ENCODE measurements at regions not wholly inside any gene's neighbourhood (a gene's known extent, or its start where the extent isn't known, plus 50 kb on each side); places are given as distances from the start of the nearest gene placed in this dataset.

DNA sequence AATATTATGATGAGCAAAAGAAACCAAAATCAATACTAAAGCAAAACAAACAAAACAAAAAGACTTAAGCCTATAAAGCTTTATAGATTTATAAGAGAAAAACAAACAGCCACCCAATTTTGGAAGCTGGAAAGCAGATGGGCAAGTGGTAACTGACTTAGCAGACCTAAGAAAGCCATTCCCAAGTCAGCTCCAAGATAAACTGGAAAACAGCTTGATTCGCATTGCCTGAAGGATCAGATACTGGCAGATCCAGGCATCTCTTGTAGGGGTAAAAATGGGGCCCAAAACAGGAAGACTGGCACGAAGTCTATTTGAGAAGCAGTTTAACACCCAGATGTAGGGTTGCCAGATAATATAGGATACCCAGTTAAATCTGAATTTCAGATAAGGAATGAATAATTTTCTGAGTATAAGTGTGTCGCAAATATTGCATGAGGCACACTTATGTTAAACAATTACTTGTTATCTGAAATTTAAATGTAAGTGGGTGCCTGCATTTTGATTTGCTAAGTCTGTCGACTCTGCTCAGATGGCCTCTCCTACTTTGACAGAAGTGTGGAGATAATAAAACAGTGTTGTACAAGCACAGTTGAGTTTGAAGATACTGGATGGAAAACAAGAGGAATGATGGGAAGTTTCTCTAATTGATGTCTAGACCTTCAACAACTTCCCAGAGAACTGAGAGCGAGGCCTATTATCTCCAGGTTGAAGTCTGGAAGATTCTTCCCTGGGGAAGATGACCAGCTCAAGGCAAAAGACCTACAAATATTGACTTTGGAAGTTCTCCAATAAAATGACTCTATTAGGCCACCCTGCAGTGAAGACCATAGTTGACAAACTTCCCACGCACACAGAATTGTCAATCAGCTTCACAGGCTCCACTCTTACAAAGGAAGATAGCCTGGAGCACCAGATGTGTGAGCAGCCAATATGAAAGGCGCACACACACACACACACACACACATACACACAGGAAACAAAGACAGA, 113.4 kb downstream of the FAM50B start:
- Histone ChIP-seq H3K14ac (replicated peaks; ENCODE audit: low read depth, low read length) (no peak overlapping the region), H4K91ac (ENCODE audit: insufficient read depth, low read depth, low read length) (no peak overlapping the region), H3K4me3 (ENCODE audit: insufficient read depth, low read depth, low read length) (no peak overlapping the region), H3K4ac (ENCODE audit: low read depth, low read length) (no peak overlapping the region), H3K4me2 (ENCODE audit: low read depth, low read length) (no peak overlapping the region), H4K5ac (ENCODE audit: low read depth, low read length) (no peak overlapping the region), H3K79me1 (ENCODE audit: low read depth in 1 of 2, low read length in 2 of 2) (no peaks in the 10 kb centered on the region), H2AK5ac (ENCODE audit: low read depth, low read length) (no peak overlapping the region), H3K18ac (ENCODE audit: low read depth, low read length) (no peak overlapping the region; the same call in 1 of the 2 replicates), H3K9me1 (ENCODE audit: insufficient read depth, low read length) (peaks cover 7% of the 10 kb centered on the region; the same call in 1 of the 2 replicates), H3K9me3 (ENCODE audit: control insufficient read depth, insufficient read depth, low read length) (no peaks in the 10 kb centered on the region), H3K27me3 (ENCODE audit: control insufficient read depth, insufficient read depth, low read length) (no peaks in the 10 kb centered on the region; the same call in 1 of the 2 replicates), H4K8ac (ENCODE audit: low read depth in 2 of 2, low read length in 2 of 2) (no peak overlapping the region), H2BK120ac (ENCODE audit: low read depth, low read length) (no peak overlapping the region), H4K20me1 (ENCODE audit: insufficient read depth, low read length) (no peaks in the 10 kb centered on the region), H3K27ac (ENCODE audit: insufficient read depth, low read length) (no peak overlapping the region), H3K9ac (ENCODE audit: low read depth, low read length) (no peak overlapping the region), H2BK5ac (ENCODE audit: low read depth, low read length, poor library complexity, severe bottlenecking) (no peak overlapping the region), H3K23ac (ENCODE audit: low read depth, low read length) (no peak overlapping the region), H3K56ac (ENCODE audit: extremely low read depth, insufficient read depth, low read length) (no peak overlapping the region), H3K36me3 (ENCODE audit: control insufficient read depth, insufficient read depth, low read length) (no peaks in the 10 kb centered on the region), H3K4me1 (ENCODE audit: control insufficient read depth, insufficient read depth, low read length) (peaks cover 2% of the 10 kb centered on the region; the same call in 1 of the 2 replicates), H2BK15ac (ENCODE audit: low read depth, low read length) (no peak overlapping the region), H2BK20ac (ENCODE audit: low read depth, low read length) (no peak overlapping the region), H2AK9ac (replicated peaks; ENCODE audit: low read depth, low read length, poor library complexity) (no peak overlapping the region), H2AFZ (replicated peaks; ENCODE audit: low read length, poor library complexity) (no peak overlapping the region)
- ATAC-seq (ENCODE audit: low read depth): no peak
- dilution Hi-C loops (cut with HindIII; ENCODE audit: low sequenced_read_pairs, unreplicated experiment) (no loop called here), in situ Hi-C loops (cut with MboI; ENCODE audit: low sequenced_read_pairs) (no loop called here), intact Hi-C loops (cut with micrococcal nuclease) (no loop called here)
- TF ChIP-seq SMC3 (IDR thresholded peaks at IDR 0.05; ENCODE audit: low read depth, low read length): no peak
- TF ChIP-seq, protein P1, sequence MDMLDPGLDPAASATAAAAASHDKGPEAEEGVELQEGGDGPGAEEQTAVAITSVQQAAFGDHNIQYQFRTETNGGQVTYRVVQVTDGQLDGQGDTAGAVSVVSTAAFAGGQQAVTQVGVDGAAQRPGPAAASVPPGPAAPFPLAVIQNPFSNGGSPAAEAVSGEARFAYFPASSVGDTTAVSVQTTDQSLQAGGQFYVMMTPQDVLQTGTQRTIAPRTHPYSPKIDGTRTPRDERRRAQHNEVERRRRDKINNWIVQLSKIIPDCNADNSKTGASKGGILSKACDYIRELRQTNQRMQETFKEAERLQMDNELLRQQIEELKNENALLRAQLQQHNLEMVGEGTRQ (IDR thresholded peaks at IDR 0.05; ENCODE audit: low read depth, low read length): no peak
- no peak for TF ChIP-seq MAZ (IDR thresholded peaks at IDR 0.05; ENCODE audit: borderline replicate concordance, low read depth, low read length)
- no peak for TF ChIP-seq BHLHE40 (IDR thresholded peaks at IDR 0.05; ENCODE audit: low read depth, low read length)
- DNase-seq: peak; percentile 28
- no TSS peak for BruUV-seq (replicated peaks)
- no CpG with 5 or more reads among the region's 7 CpGs for WGBS, 2 experiments (ENCODE audit: extremely low coverage in 2 of 2, insufficient read length in 1 of 2)
- ChIA-PET CTCF (no interaction called here), POLR2A (ENCODE audit: unreplicated experiment) (no interaction called here)

All from IMR-90 (cell line).